ENCODE measurements at regions not wholly inside any gene's neighbourhood (a gene's known extent, or its start where the extent isn't known, plus 50 kb on each side); places are given as distances from the start of the nearest gene placed in this dataset.
"Not testable (repeated sequence)": the region's sequence is repeated elsewhere in the genome, so short reads cannot be mapped to it uniquely, and the experiment has no call there.

DNA sequence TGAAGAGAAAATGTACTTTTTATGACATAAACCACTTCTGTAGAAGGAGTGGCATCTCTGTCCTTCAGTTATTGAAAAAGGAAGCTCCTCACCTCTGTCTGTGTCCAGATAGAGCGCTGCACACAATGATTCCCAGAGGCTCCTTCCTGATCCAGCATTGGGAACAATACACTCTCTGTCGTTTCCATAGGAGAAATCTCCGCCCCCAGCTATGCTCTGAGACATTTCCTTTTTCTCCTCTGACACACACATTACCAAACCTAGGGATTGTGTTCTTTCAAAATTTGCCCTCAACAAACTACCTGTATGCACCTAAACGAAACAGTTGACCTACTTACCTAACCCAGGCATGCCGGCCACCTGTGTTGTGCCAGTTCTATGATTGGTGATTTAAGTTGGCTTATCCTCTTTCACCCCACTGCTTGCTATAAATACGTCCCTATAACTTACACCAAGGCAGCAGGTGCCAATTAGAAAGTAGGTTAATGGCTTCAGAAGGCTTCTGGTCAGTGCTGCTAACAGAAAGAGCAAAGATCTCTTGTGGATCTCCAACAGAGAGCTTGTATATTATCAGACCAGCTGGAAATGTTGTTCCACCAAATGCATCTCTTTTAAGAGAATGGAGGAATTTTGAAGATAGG is 140.1 kb upstream of the JCAD start:
- Histone ChIP-seq H3K4me3 (no peak overlapping the region), H3K4me1 (no peaks in the 10 kb centered on the region), H3K36me3 (no peaks in the 10 kb centered on the region), H3K9me3 (peaks cover 0 to 16% of the 10 kb centered on the region in 2 donors), H3K27ac (no peak overlapping the region), H3K27me3 (no peaks in the 10 kb centered on the region)
- no peak for DNase-seq
- ATAC-seq = no peak
- intact Hi-C loops (cut with DNase I) = no loop called here
- TF ChIP-seq, protein P1, sequence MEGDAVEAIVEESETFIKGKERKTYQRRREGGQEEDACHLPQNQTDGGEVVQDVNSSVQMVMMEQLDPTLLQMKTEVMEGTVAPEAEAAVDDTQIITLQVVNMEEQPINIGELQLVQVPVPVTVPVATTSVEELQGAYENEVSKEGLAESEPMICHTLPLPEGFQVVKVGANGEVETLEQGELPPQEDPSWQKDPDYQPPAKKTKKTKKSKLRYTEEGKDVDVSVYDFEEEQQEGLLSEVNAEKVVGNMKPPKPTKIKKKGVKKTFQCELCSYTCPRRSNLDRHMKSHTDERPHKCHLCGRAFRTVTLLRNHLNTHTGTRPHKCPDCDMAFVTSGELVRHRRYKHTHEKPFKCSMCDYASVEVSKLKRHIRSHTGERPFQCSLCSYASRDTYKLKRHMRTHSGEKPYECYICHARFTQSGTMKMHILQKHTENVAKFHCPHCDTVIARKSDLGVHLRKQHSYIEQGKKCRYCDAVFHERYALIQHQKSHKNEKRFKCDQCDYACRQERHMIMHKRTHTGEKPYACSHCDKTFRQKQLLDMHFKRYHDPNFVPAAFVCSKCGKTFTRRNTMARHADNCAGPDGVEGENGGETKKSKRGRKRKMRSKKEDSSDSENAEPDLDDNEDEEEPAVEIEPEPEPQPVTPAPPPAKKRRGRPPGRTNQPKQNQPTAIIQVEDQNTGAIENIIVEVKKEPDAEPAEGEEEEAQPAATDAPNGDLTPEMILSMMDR (IDR thresholded peaks at IDR 0.05) = no peak

DNA sequence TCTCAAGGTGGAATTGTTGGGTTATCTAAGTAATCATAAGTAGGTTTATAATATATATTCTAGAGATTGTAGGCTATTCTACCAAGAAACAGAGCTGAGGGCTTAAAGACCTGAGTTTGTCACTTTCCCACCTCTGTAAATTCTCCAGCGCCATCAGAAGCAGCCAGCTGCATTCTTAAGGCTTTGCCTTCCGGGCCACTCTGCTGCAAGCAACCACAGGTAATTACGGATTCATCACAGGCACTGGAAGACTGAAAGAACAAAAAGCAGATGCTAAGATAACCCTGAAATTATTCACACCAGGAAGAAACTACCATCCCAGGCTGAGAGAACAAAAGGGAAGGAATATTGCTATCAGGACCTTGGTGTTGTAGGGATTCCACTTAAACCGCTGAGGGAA is 137.8 kb upstream of the JCAD start:
- ATAC-seq (no peak), DNase-seq (no peak)
- Histone ChIP-seq H3K9me3 (peaks cover 0 to 6% of the 10 kb centered on the region in 2 donors), H3K4me1 (no peaks in the 10 kb centered on the region), H3K4me3 (no peak overlapping the region), H3K27ac (no peak overlapping the region), H3K36me3 (no peaks in the 10 kb centered on the region), H3K27me3 (no peaks in the 10 kb centered on the region)
- intact Hi-C loops (cut with DNase I) = no loop called here
- TF ChIP-seq, protein P1 (IDR thresholded peaks at IDR 0.05) = no peak

DNA sequence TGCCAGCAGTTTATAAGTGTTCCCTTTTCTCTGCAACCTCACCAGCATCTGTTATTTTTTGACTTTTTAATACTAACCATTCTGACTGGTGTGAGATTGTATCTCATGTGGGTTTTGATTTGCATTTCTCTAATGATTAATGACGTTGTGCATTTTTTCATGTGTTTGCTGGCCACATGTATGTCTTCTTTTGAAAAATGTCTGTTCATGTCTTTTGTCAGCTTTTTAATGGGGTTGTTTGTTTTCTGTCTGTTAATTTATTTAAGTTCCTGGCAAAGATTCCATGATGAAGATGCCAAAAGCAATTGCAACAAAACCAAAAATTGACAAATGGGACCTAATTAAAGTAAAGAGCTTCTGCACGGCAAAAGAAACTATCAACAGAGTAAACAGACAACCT is 137.2 kb upstream of the JCAD start:
- H3K27me3 ChIP-seq; H3K9me3 ChIP-seq; H3K27ac ChIP-seq; H3K4me3 ChIP-seq; intact Hi-C loops (cut with DNase I); ATAC-seq; H3K4me1 ChIP-seq; DNase-seq; H3K36me3 ChIP-seq: not testable (repeated sequence)

DNA sequence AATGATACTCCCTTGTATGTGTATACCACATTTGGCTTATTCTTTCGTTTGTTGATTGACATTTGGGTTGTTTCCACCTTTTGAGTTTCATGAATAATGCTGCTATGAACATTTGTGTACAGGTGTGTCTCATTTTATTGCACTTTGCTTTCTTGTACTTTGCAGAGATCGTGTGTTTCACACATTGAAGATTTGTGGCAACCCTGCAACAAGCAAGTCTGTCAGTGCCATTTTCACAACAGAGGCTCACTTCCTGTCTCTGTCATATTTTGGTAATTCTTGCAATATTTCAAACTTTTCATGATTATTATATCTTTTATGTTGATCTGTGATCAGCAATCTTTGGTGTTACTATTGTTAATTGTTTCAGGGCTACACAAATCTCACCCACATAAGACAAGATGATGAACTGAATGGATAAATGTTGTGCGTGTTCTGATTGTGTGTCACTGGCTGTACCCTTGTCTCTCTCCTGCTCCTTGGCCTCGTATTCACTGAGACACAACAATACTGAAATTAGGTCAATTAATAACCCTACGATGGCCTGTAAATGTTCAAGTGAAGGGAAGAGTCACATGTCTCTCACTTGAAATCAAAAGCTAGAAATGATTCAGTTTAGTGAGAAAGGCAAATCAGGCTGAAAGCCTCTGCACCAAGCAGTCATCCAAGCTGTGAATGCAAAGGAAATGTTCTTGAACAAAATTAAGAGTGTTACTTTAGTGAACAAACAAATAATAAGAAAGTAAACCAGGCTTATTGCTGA is 133.6 kb upstream of the JCAD start:
- Histone ChIP-seq H3K27ac (no peak overlapping the region), H3K36me3 (no peaks in the 10 kb centered on the region), H3K4me3 (no peak overlapping the region), H3K27me3 (no peaks in the 10 kb centered on the region), H3K9me3 (peaks cover 0 to 6% of the 10 kb centered on the region in 2 donors), H3K4me1 (peaks cover 0 to 7% of the 10 kb centered on the region in 2 donors)
- DNase-seq = no peak
- TF ChIP-seq, protein P1 (IDR thresholded peaks at IDR 0.05) = no peak
- intact Hi-C loops (cut with DNase I) = no loop called here
- no peak for ATAC-seq

DNA sequence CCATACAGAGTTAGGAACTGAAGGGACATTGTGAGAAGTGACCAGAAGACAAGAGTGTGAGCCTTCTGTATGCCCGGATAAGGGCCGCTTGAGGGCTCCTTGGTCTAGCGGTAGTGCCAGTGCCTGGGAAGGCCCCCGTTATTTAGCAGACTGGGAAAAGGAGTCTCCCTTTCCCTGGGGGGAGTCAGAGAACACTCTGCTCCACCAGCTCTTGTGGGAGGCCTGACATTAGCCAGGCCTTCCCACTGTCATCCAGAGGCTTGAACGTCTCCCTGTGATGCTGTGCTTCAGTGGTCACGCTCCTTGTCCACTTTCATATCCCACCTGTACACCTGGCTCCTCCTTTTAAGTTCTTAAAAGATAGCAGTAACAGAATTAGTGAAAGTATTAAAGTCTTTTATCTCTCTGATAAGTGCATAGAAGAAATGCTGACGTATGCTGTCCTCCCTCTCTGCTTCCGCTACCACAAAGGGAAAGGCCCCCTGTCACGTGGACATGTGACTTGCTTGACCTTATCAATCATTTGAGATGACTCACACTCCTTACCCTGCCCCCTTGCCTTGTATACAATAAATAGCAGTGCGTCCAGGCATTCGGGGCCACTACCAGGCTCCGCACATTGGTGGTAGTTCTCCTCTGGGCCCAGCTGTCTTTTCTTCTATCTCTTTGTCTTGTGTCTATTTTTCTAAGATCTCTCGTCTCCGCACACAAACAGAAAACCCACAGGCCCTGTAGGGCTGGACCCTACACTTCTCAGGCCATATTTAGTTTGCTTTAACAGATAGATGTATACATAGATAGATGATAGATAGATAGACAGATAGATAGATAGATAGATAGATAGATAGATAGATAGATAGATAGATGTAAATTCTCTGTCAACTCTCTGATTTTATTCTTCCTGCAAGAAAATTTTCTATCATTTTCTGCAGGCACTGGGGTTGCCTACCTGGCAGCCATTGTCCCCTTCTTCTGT is 131.5 kb upstream of the JCAD start:
- Histone ChIP-seq H3K9me3 (peaks cover 0 to 6% of the 10 kb centered on the region in 2 donors), H3K36me3 (no peaks in the 10 kb centered on the region), H3K27ac (peak overlapping the region in 1 of 2 donors; percentile 18), H3K4me3 (no peak overlapping the region), H3K4me1 (peaks cover 3 to 27% of the 10 kb centered on the region in 2 donors), H3K27me3 (no peaks in the 10 kb centered on the region)
- intact Hi-C loops (cut with DNase I) = no loop called here
- DNase-seq = no peak
- no peak for ATAC-seq
- TF ChIP-seq, protein P1 (IDR thresholded peaks at IDR 0.05) = no peak
